Aorta (tissue), 5 donors: ENCODE measurements at regions not wholly inside any gene's neighbourhood (a gene's known extent, or its start where the extent isn't known, plus 50 kb on each side); places are given as distances from the start of the nearest gene placed in this dataset.

Source experiments
- ATAC-seq: fragments of 200-7000 bp; cut with Tn5 transposase; one replicate; pipeline ENCODE4 v1.9.1; 2022; ENCODE audit warnings: moderate library complexity; ENCODE audit not compliant: low FRiP score
- DNase-seq, 2 donors: peaks; one replicate each; pipeline ENCODE4 v3.0.0-alpha.2; 2020
- H3K27ac ChIP-seq, 2 donors: one replicate each; pipeline ENCODE4 v1.5.1; 2013; ENCODE audit warnings: low read length in 2 of 2, mild to moderate bottlenecking in 2 of 2, moderate library complexity in 2 of 2, control low read depth in 1 of 2, inconsistent platforms in 1 of 2, low read depth in 1 of 2
- H3K27me3 ChIP-seq, 2 donors: one replicate each; pipeline ENCODE4 v1.6.1; 2013; ENCODE audit warnings: control low read depth in 1 of 2, low read length in 1 of 2, mild to moderate bottlenecking in 1 of 2, moderate library complexity in 1 of 2; ENCODE audit not compliant: insufficient read depth in 2 of 2, control insufficient read depth in 1 of 2
- H3K36me3 ChIP-seq, 2 donors: one replicate each; pipeline ENCODE4 v1.6.1; 2013; ENCODE audit warnings: control low read depth in 1 of 2, low read length in 1 of 2, mild to moderate bottlenecking in 1 of 2; ENCODE audit not compliant: insufficient read depth in 2 of 2, control insufficient read depth in 1 of 2
- H3K4me1 ChIP-seq, 2 donors: one replicate each; pipeline ENCODE4 v1.6.1; 2013; ENCODE audit warnings: low read length in 2 of 2, control low read depth in 1 of 2, mild to moderate bottlenecking in 1 of 2, moderate library complexity in 1 of 2; ENCODE audit not compliant: insufficient read depth in 2 of 2, control insufficient read depth in 1 of 2
- H3K4me3 ChIP-seq, 2 donors: one replicate each; pipeline ENCODE4 v1.5.1; 2013; ENCODE audit warnings: low read length in 2 of 2, control low read depth in 1 of 2, mild to moderate bottlenecking in 1 of 2
- H3K9me3 ChIP-seq: one replicate; pipeline ENCODE4 v1.6.1; 2013; ENCODE audit warnings: mild to moderate bottlenecking, low read length; ENCODE audit not compliant: control insufficient read depth
- WGBS, 2 donors: extraction: QIAGEN DNeasy Blood & Tissue Kit; methylation state at CpG; one replicate each; pipeline ENCODE4 v1.1.7; 2013; 5-methylcytosine and 5-hydroxymethylcytosine counted together
- intact Hi-C, 2 donors: fragments of 100-400 bp; cut with DNase I; formaldehyde crosslinking; loops; one replicate each; pipeline versions ENCODE4 v1.14.2 to v1.15.0; 2022
- donor health status: healthy with polysubstance abuse.
- donor health status: Bipolar disorder and iron deficiency.
- donor health status: DM: no; HTN: no; CAD: no.
- donor health status: DM: no; HTN: no; CAD: no.
- donor health status: DM: yes; HTN: yes; CAD: no.

GRCh38 chr5:91280362-91281269 is 102.5 kb downstream of the ARRDC3 start:
- H3K27ac ChIP-seq: peak overlapping the region; percentile 23 to 97
- intact Hi-C loops: loop anchor here (1.0 to 10.0 kb wide), 5 partner anchors 102 to 176 kb away; partner anchors contain the start of gene ARRDC3 (in 2 of the 2)
- 0 to 1% methylated on average over 41 to 50 of the region's 50 CpGs for WGBS, 2 donors
- H3K4me3 ChIP-seq: peak overlapping the region; percentile 37 to 76
- no peaks in the 10 kb centered on the region for H3K36me3 ChIP-seq
- H3K27me3 ChIP-seq: no peaks in the 10 kb centered on the region
- peak; percentile 97 to 99 for DNase-seq
- no peaks in the 10 kb centered on the region for H3K9me3 ChIP-seq
- no peaks in the 10 kb centered on the region for H3K4me1 ChIP-seq
- ATAC-seq: peak; percentile 99

DNA sequence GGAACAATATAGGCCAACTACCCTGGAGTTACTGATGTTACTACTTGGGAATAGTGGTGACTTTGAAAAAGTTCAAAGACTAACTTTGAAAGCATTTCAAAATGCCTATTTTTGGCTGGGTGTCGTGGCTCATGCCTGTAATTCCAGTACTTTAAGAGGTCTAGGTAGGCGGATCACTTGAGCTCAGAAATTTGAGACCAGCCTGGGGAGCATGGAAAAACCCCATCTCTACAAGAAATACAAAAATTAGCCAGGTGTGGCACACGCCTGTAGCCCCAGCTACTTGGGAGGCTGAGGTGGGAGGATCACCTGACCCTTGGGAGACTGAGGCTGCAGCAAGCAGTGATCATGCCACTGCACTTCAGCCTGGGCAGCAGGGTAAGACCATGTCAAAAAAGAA is 105.3 kb downstream of the ARRDC3 start:
- ATAC-seq (no peak), DNase-seq (no peak)
- WGBS, 2 donors: 62 to 69% methylated on average over 3 of the region's 3 CpGs
- Histone ChIP-seq H3K4me1 (peaks cover 0 to 3% of the 10 kb centered on the region in 2 donors), H3K36me3 (no peaks in the 10 kb centered on the region), H3K27ac (no peak overlapping the region), H3K4me3 (no peak overlapping the region), H3K9me3 (no peaks in the 10 kb centered on the region), H3K27me3 (no peaks in the 10 kb centered on the region)
- intact Hi-C loops: loop anchor here in 1 of 2 donors (10.0 kb wide), 1 partner anchor 53 kb away; no protein-coding TSS in a partner anchor

DNA sequence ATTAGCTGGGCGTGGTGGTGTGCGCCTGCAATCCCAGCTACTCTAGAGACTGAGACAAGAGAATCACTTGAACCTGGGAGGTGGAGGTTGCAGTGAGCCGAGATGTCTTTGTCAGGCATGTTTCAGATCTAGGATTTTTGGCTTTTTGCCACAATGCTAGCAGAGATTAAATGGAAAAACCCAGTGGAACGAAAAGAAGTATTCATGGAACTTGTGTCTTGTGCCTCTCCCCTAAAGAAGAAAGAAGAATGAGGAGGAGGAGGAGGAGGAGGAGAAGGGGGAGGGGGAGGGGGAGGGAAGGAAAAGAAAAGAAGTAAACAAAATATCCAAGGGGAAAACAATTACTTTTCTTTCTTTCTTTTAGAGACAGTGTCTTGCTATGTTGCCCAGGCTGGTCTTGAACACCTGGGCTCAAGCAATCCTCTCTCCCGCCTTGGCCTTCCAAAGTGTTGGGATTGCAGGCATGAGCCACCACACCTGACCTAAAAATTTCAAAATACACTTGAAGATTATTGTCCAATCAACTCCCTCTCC is 106.0 kb downstream of the ARRDC3 start:
- no peaks in the 10 kb centered on the region for H3K27me3 ChIP-seq
- H3K9me3 ChIP-seq: no peaks in the 10 kb centered on the region
- no peak overlapping the region for H3K27ac ChIP-seq
- H3K4me3 ChIP-seq: no peak overlapping the region
- H3K4me1 ChIP-seq: peaks cover 0 to 3% of the 10 kb centered on the region in 2 donors
- ATAC-seq: no peak
- intact Hi-C loops: loop anchor here in 1 of 2 donors (10.0 kb wide), 1 partner anchor 52 kb away; no protein-coding TSS in a partner anchor
- H3K36me3 ChIP-seq: no peaks in the 10 kb centered on the region
- WGBS, 2 donors: 53 to 65% methylated on average over 5 of the region's 5 CpGs
- no peak for DNase-seq

- no peak overlapping the region for H3K4me3 ChIP-seq
- H3K36me3 ChIP-seq: no peaks in the 10 kb centered on the region
- 47 to 50% methylated on average over 2 of the region's 2 CpGs for WGBS, 2 donors
- intact Hi-C loops: loop anchor here in 1 of 2 donors (10.0 kb wide), 1 partner anchor 48 kb away; no protein-coding TSS in a partner anchor
- no peak overlapping the region for H3K27ac ChIP-seq
- H3K9me3 ChIP-seq: no peaks in the 10 kb centered on the region
- H3K4me1 ChIP-seq: peaks cover 0 to 3% of the 10 kb centered on the region in 2 donors
- DNase-seq (no peak), ATAC-seq (no peak)
- H3K27me3 ChIP-seq: no peaks in the 10 kb centered on the region
These were observed 110.3 kb downstream of the ARRDC3 start for GRCh38 chr5:91272858-91273257.

DNA sequence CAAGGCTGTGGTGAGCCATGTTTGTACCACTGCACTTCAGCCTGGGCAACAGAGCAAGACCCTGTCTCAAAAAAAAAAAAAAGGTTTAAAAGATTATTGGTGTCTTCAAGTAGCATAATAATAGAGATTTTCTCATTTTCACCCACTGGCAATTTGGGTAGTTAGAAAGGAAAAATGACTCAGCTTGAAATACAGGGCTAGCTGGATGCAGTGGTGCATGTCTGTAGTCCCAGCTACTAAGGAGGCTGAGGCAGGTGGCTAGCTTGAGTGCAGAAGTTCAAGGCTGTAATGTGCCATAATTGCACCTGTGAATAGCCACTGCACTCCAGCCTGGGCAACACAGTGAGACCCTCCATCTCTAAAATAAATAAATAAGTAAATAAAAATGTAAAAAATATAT is 111.1 kb downstream of the ARRDC3 start:
- Histone ChIP-seq H3K36me3 (no peaks in the 10 kb centered on the region), H3K27me3 (no peaks in the 10 kb centered on the region), H3K4me1 (peaks cover 0 to 3% of the 10 kb centered on the region in 2 donors), H3K4me3 (no peak overlapping the region), H3K9me3 (no peaks in the 10 kb centered on the region), H3K27ac (no peak overlapping the region)
- intact Hi-C loops: loop anchor here in 1 of 2 donors (10.0 kb wide), 1 partner anchor 47 kb away; no protein-coding TSS in a partner anchor
- ATAC-seq (no peak), DNase-seq (no peak)

DNA sequence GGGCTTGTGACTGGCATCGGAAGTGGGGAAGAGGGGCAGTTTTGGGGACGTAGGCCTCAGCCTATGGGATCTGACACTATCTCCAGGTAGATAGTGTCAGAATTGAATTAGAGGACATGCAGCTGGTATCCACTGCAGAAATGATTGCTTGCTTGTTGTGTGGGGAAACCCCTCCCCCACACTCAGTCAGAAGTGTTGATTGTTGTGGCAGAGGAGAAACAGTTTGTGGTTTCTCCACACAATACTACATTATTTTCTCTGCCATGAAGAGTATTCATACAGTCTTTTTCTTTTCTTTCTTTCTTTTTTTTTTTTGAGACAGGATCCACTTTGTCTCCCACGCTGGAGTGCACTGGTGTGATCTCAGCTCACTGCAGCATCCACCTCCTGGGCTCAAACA is 113.9 kb downstream of the ARRDC3 start:
- H3K4me3 ChIP-seq: no peak overlapping the region
- ATAC-seq: no peak
- WGBS, 2 donors: 96 to 97% methylated on average over 3 of the region's 3 CpGs
- H3K27me3 ChIP-seq: no peaks in the 10 kb centered on the region
- peaks cover 0 to 3% of the 10 kb centered on the region in 2 donors for H3K4me1 ChIP-seq
- H3K27ac ChIP-seq: no peak overlapping the region
- H3K9me3 ChIP-seq: no peaks in the 10 kb centered on the region
- H3K36me3 ChIP-seq: no peaks in the 10 kb centered on the region
- DNase-seq: no peak
- intact Hi-C loops: no loop called here

DNA sequence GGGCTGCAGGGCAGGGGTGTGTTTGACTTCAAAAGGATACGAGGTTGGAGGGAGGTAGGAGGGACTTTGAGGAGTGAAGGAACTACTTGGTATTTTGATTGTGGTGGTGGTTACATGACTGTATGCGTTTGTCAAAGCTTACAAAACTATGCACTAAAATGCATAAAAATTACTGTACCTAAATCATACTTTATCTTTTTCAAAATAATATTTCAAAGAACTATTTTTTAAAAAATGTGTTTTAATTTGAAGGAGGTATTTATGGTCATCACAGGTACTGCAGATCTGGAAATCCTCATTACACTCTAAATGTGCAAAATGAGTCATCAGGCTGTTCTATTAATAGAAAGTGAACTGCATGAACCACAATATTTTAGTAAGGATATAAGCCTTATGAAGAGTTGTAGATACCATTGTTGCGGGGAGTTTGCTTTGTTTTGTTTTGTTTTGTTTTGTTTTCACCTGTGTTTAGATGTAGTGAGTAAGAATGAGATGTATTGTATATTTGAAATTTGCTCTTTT is 116.9 kb downstream of the ARRDC3 start:
- Histone ChIP-seq H3K27me3 (no peaks in the 10 kb centered on the region), H3K9me3 (no peaks in the 10 kb centered on the region), H3K4me3 (no peak overlapping the region), H3K36me3 (no peaks in the 10 kb centered on the region), H3K4me1 (no peaks in the 10 kb centered on the region), H3K27ac (no peak overlapping the region)
- intact Hi-C loops: no loop called here
- DNase-seq (no peak), ATAC-seq (no peak)
- WGBS, 2 donors: 17 to 23% methylated on average over 3 of the region's 3 CpGs

DNA sequence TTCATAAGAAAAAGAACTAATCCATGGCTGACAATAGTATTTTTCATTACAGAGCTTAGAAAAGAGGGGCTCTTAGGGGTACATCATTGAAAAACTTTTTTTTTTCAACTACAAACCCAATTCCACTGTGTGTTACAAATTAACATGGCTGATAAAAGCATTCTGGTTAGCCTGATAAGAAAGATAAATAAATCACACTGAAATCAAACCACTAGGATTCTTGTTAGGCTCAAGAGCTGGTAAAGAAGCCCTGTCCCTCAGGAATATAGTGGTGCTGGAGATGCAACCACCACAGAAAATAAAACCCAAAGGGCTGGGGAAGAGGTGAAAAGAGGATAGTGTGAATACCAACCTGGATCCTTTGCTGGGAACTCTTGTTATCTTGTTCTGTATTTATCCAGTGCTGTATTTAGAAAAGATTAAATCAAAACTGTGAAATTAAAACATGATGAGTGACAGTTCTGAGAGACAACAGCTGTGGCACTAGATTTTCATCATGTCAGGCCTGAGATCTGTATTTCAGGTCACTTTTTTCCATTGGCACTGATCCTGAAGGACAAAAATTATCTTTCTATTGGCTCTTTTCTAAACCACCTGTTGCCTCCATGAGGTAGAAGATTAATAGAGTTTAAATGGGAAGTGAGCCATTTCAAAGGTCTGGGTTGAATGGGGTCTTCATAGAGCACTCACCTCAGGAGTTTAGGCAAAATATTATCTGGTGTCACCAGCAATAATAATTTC is 118.6 kb downstream of the ARRDC3 start:
- no peak for ATAC-seq
- Histone ChIP-seq H3K4me1 (no peaks in the 10 kb centered on the region), H3K4me3 (no peak overlapping the region), H3K36me3 (no peaks in the 10 kb centered on the region), H3K27me3 (no peaks in the 10 kb centered on the region), H3K9me3 (no peaks in the 10 kb centered on the region), H3K27ac (no peak overlapping the region)
- intact Hi-C loops: no loop called here
- no peak for DNase-seq
